AG04449 (cell line): ENCODE measurements at regions not wholly inside any gene's neighbourhood (a gene's known extent, or its start where the extent isn't known, plus 50 kb on each side); places are given as distances from the start of the nearest gene placed in this dataset.
"Not testable (repeated sequence)": the region's sequence is repeated elsewhere in the genome, so short reads cannot be mapped to it uniquely, and the experiment has no call there.

Experiments
- CTCF ChIA-PET: fragments of 350-600 bp; formaldehyde crosslinking; extraction: SDS; loops from one replicate; lab custom pipeline; 2021; ENCODE audit warnings: antibody characterized with exemption; lab: Yijun Ruan, JAX
- POLR2A ChIA-PET: fragments of 400-600, 350-600 bp; formaldehyde crosslinking; extraction: SDS; loops from one replicate; lab custom pipeline; 2020; ENCODE audit warnings: antibody characterized with exemption, inconsistent platforms; lab: Yijun Ruan, JAX
- DNase-seq: peaks from one replicate; pipeline ENCODE4 v3.0.0-alpha.2; 2010; ENCODE audit warnings: low read depth, low spot score
- H3K4me3 ChIP-seq: 2 replicates; pipeline ENCODE4 v1.5.1; 2011; ENCODE audit warnings: low read depth, mild to moderate bottlenecking, control low read depth, low read length
- CTCF ChIP-seq: IDR thresholded peaks from one replicate; pipeline ENCODE4 v1.5.1; 2011; ENCODE audit warnings: mild to moderate bottlenecking, moderate library complexity, low read length, control low read depth, inconsistent platforms; ENCODE audit not compliant: insufficient read depth; ENCODE audit errors: missing control alignments

GRCh38 chr5:98209418-98209817 is 564.0 kb upstream of the RGMB start:
- H3K4me3 ChIP-seq = no peak overlapping the region
- CTCF ChIA-PET = no interaction called here
- no peak for DNase-seq
- POLR2A ChIA-PET = no interaction called here
- no peak for TF ChIP-seq CTCF

GRCh38 chr5:98214240-98215051 is 559.0 kb upstream of the RGMB start:
- ChIA-PET CTCF (no interaction called here), POLR2A (interaction anchor here (0.5 to 1.4 kb wide), 6 partner anchors 9 to 1032 kb away, joined by 3 to 5 read pairs (median 4); partner anchors contain the start of gene RIOK2)
- DNase-seq = no peak
- no peak overlapping the region for H3K4me3 ChIP-seq
- no peak for TF ChIP-seq CTCF

GRCh38 chr5:98217138-98217537 is 556.3 kb upstream of the RGMB start:
- ChIA-PET CTCF (no interaction called here), POLR2A (no interaction called here)
- no peak for DNase-seq
- no peak for TF ChIP-seq CTCF
- H3K4me3 ChIP-seq = no peak overlapping the region

- no peak for DNase-seq
- ChIA-PET CTCF (interaction anchor here (1.1 to 1.2 kb wide), 2 partner anchors 10 to 685 kb away, joined by 3 read pairs; no protein-coding TSS in a partner anchor), POLR2A (no interaction called here)
- TF ChIP-seq CTCF = no peak
- no peak overlapping the region for H3K4me3 ChIP-seq
These were observed 554.6 kb upstream of the RGMB start for GRCh38 chr5:98218838-98219237.

GRCh38 chr5:98227489-98227888 is 546.0 kb upstream of the RGMB start:
- H3K4me3 ChIP-seq = no peak overlapping the region
- no peak for TF ChIP-seq CTCF
- DNase-seq = no peak
- ChIA-PET POLR2A (no interaction called here), CTCF (no interaction called here)

GRCh38 chr5:98231089-98231488 is 542.4 kb upstream of the RGMB start:
- ChIA-PET POLR2A (no interaction called here), CTCF (no interaction called here)
- no peak for DNase-seq
- TF ChIP-seq CTCF = no peak
- H3K4me3 ChIP-seq = no peak overlapping the region

- POLR2A ChIA-PET, CTCF ChIA-PET: not testable (repeated sequence)
These were observed 535.7 kb upstream of the RGMB start for GRCh38 chr5:98237794-98238193.

More at GRCh38 chr5:98237794-98238193, 535.7 kb upstream of the RGMB start:
- DNase-seq, H3K4me3 ChIP-seq: not testable (repeated sequence)
